ENCODE measurements at regions not wholly inside any gene's neighbourhood (a gene's known extent, or its start where the extent isn't known, plus 50 kb on each side); places are given as distances from the start of the nearest gene placed in this dataset.
"Not testable (repeated sequence)": the region's sequence is repeated elsewhere in the genome, so short reads cannot be mapped to it uniquely, and the experiment has no call there.

DNA sequence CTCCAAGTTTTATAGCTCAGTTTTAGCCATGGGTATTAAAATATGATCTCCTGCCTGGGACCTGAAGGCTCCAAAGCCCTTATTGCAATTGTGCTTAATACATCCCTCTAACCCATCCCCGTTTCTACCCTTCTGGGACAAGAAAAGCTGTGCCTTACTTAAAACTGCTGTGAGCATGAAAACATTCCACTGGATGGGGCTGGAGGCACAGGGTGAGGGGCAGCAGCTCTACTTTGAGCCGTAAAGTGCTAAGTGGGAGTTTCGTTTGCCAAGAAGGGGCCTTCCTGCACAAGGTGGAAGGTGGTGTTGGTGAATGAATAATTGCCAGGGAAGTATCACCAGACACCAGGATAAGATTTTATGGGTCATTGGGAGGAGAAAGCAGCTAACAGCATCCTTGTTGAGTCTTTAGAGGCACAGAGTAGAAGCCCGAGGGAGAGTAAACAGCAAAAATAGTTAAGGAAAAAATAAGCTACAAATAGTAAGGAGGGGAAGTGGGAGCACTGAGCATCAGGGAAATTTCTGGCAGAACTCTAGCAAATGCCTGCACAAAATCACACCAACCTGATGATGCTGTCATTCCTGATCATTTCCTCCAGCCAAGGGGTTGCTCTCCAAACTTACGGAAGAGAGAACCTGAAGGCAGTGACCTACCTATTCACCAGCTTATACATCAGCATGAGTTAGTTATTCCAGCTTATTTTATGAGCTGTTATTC is 218.4 kb downstream of the MREG start:
- no peak for DNase-seq (ENCODE audit: low spot score)

GRCh38 chr2:215793747-215794595 is 219.4 kb downstream of the MREG start:
- peak; percentile 51 for DNase-seq (ENCODE audit: low spot score)

DNA sequence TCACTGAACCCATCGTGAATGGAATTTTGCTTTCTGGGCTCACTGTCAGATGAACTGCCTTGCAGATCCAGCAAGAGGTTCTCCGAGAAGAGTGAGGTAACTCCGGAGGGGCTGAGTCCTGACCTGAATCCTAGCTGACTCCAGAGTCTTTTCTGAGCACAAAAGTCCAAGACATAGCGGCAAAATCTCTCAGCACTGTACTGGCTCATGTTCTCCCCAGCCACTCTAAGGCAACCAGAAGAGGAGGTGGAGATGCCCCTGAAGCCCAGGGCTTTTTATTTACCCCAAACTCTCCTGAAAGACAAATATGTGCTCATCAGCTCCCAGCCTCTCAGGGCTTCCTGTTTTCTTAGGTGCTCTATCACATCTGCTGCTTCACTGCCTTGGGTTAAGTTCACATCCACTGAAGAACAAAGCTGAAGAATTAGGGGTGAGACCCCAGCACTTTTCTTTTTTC is 221.8 kb downstream of the MREG start:
- DNase-seq (ENCODE audit: low spot score) = no peak

DNA sequence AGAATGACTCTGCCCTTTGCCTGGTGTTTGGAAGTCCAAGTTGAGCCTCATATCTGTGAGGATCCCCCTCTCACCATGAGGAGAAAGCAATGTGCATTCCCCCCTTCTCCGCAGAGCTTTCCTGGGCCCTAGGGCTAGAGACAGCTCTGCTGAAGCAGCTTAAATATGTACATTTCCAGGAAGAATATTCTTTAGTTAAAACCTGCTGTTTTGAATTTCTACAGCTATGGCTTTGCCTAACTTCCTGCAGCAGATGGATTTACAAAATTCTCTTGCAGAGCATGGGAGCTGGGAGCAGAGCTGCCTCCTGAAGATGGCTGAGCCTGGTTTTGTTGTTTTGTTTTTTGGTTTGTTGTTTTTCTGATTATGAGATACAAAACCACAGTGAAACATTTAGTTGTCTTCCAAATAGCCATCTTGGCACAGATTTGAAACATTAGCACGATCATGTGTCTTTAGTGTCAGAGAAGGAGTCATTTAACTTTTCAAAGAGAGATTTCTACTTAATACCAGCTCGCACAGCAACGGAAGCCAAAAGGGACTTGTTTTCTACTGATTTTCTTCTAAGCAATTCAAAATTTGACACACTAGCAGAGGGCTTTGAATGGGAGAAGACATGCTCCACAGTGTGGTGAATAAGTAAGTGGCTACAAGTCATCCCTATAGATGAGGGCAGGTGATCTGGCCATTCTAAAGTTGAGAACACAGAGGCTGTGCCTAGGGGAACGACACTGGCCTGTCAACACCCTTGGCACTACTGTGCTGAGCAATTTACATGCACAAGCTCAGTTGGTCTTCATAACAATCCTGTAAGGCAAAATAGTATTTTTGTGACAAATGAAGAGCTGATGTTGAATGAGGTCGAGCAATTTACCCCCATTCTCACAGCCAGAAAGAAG is 222.6 kb downstream of the MREG start:
- DNase-seq (ENCODE audit: low spot score) = no peak

- no peak for DNase-seq (ENCODE audit: low spot score)
Observed at GRCh38 chr2:215787565-215788178, 225.7 kb downstream of the MREG start.

DNA sequence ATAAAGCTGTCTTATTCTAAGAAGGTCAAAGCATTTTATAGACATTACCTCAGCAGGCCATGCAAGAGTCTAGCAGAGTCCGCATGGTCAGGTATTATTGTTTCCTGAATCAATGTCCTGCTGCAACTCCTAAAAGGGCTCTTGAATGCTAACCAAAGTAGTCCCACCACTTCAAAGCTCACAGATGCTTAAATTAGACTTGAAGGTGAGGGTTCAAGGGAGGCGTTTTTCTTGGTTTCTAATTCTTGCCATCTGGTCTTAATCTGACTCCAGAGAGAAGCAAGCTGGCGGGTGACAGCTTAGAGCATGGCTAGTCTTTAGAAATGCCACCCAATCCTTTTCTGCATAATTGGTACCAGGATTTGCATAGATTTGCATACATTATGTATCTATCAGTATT is 226.3 kb downstream of the MREG start:
- DNase-seq (ENCODE audit: low spot score) = no peak

DNA sequence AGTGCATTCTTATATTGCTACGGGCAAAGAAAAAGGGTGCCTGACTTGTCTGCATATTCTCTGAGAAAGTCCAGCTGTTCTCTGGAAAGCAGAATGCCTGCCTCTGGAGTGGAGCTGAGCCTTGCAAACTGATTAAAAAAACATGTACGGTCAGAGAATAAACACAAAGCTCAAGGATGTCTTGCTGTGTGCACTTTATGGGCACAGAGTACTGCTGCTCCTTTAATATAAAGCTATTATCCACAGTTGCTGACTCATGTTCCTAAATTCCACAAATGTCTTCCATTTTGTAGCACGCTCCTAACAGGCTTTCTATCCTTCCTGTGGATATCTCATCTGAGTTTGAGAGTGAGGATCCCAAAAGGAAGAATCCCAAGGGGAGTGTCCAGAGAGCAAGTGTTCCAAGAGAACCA is 229.0 kb downstream of the MREG start:
- no peak for DNase-seq (ENCODE audit: low spot score)

GRCh38 chr2:215783640-215784039 is 229.7 kb downstream of the MREG start:
- DNase-seq (ENCODE audit: low spot score) = not testable (repeated sequence)

- DNase-seq (ENCODE audit: low spot score) = no peak
Observed at GRCh38 chr2:215782965-215783364, 230.4 kb downstream of the MREG start.

DNA sequence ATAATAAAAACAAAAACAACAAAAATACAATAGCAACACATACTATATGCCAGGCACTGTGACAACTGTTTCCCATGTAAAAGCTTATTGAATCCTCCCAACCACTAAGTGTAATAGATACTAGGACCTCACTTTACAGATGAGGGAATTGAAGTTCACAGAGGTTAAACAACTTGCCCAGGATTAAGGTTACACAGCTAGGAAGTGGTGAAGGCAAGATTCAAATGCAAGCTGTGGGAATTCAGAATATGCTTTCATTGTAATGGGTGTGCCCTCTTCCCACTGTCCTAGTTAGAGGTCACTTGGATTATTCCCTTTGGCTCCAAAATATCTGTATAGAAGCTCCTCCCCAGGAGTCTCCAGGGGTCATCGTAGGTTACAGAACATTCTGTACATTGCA is 231.1 kb downstream of the MREG start:
- no peak for DNase-seq (ENCODE audit: low spot score)

- no peak for DNase-seq (ENCODE audit: low spot score)
Observed at GRCh38 chr2:215780907-215781685, 232.3 kb downstream of the MREG start.

- no peak for DNase-seq (ENCODE audit: low spot score)
Observed at GRCh38 chr2:215780313-215780712, 233.0 kb downstream of the MREG start.

DNA sequence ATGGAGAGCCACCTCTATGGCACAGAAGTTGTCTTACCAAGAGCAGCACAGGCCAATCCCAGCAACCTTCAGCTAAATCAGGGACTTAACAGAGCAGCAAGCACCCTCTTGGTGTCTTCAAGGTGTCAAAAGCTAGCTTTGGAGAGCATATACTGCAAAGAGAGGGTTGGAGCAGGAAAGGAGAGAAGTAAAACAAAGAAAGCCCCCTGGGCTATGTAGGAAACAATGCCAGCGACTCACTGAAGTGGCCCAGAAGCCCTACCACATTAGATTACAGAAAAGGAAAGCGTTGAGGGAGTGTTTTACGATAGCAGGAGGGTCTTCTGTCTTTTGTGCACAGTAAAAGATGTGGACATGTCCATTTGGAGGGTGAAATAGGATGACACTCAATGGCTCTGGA is 233.4 kb downstream of the MREG start:
- no peak for DNase-seq (ENCODE audit: low spot score)

- DNase-seq (ENCODE audit: low spot score) = no peak
Observed at GRCh38 chr2:215777465-215778044, 235.8 kb downstream of the MREG start.

DNA sequence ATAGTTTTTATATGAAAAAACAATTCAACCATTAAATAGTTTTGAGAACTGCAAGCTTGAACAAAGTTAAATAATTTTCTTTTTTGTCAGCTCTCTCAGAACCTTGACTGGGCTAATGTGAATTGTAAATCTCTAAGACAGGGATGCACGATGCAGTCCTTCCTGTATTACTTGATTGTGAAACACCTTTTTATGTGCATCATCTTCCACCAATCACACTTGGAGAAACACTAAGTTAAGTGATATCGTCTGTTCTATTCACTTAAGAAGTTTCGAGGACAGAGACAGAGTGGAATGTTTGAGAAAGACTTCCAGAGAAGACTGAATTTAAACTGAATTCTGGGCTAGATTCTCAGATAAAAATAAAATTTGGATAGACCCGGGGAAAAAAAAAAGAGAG is 238.2 kb downstream of the MREG start:
- DNase-seq (ENCODE audit: low spot score) = no peak

DNA sequence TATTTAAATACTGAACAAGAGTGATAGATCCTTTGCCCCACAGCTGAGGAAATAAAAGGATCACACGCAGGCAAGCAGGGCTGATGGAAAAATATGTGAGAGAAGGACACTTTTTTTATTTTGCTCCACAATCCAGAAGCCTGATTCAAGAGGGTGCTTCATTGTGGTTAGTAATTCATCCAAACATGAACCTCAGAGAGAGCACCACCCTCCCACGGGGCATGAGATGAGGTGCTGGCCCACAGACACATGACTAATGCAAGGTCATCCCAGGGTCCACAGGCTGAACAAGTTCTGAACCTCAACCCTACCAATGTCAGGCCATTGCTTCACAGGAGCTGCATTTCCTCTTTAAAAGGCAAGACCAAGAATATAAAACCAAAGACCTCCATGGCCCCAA is 239.6 kb downstream of the MREG start:
- DNase-seq (ENCODE audit: low spot score) = no peak

DNA sequence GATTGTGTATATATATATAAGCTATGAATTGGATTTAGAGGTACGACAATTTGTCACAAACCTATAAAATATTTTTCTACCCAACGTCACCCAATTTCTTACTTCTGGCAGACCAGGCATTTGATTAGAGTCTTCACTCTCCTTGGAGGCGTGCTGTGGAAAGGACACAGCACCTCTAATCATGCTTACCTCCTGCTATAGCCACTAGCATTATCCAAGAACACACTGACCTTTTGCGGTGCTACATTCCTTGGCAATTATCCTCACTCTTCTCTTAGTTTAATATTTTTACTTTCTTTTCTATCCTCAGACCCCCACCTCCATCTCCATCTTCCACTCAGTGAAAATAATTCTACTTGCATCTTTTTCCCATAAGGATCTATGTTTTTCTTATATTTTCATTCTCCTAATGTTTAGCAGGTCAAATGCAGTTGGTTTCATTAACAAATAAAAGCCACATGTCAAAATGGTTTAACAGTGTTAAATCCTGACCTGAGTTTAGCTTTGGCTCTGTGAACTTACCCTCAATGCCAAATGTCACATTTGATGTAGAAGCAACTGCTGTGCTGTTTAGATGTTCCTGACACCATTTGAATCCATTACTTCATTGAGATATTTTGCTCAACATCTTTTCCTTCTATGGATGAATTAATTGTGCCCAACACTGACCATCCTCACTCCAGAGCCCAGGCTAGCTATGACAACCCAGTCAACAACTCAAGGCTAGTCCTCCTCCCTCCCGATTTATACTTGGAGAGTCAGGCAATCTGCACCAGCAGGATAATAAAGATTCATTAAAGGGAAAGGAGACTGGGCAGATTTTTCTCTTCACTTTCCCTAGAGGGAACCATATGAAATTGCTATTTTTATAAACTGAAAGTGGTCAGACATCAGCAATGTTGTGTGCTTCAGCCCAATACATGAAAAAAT is 240.5 kb downstream of the MREG start:
- DNase-seq (ENCODE audit: low spot score) = no peak

DNA sequence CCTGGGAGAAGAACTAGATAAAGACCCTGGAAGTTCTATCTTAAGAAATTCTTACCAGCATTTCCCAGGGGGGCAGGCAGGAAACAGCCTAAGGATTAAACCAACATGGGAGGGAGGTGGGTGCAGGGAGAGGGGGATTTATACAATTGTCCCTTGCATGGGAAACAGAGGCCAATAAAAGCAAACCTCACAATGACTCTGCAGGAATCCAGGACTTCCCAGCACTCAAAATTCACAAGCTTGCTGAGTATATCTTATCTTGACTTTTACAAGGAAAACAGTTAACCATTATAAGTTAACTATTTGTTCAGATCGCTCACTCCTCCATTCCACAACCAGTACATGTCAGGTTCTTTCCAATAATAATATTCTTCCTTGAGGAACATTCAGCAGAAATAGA is 241.3 kb downstream of the MREG start:
- no peak for DNase-seq (ENCODE audit: low spot score)

DNA sequence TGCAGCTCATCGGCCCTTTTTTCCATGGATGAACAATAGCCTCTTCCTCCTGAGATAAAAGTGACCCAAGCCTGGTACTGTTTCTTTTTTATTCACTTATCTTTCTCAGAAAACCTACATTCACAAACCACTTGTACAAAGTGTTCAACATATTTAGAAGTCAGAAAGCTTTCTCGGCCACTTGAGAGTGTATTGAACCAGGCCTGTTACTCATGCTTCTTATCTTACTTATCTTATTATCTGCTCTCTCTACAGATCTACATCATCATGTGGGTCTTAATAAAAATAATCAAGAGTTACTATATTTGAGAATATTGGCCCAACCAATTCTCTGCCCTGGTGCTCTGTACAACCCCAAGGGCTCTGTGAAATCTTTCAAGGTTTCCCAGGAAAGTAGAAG is 242.1 kb downstream of the MREG start:
- DNase-seq (ENCODE audit: low spot score) = no peak

GRCh38 chr2:215770668-215771067 is 242.7 kb downstream of the MREG start:
- peak; percentile 5 for DNase-seq (ENCODE audit: low spot score)

Measured in RKO (cell line).